Smooth muscle cell (in vitro differentiated cells): ENCODE measurements at regions not wholly inside any gene's neighbourhood (a gene's known extent, or its start where the extent isn't known, plus 50 kb on each side); places are given as distances from the start of the nearest gene placed in this dataset.

Source experiments
- DNase-seq: peaks from one replicate; lab custom pipeline; 2025; ENCODE audit not compliant: unreplicated experiment; lab: John Stamatoyannopoulos, UW
- H2AFZ ChIP-seq: fragments of 200-600 bp; sonication (generic); 2 replicates; pipeline ENCODE4 v1.6.0; 2016; ENCODE audit warnings: antibody characterized with exemption, low read depth, mild to moderate bottlenecking
- H3F3A ChIP-seq: fragments of 200-600 bp; sonication (generic); 2 replicates; pipeline ENCODE4 v1.6.0; 2017; ENCODE audit warnings: antibody characterized with exemption, low read depth
- H3K27ac ChIP-seq: fragments of 200-600 bp; sonication (generic); 2 replicates; pipeline ENCODE4 v1.5.1; 2016; ENCODE audit warnings: low read depth, mild to moderate bottlenecking
- H3K27me3 ChIP-seq: fragments of 200-600 bp; sonication (generic); 2 replicates; pipeline ENCODE4 v1.6.1; 2016; ENCODE audit warnings: low read depth, mild to moderate bottlenecking
- H3K36me3 ChIP-seq: fragments of 200-600 bp; sonication (generic); 2 replicates; pipeline ENCODE4 v1.5.1; 2016; ENCODE audit warnings: low read depth
- H3K4me1 ChIP-seq: fragments of 200-600 bp; sonication (generic); 2 replicates; pipeline ENCODE4 v1.5.1; 2016; ENCODE audit warnings: low read depth
- H3K4me2 ChIP-seq: fragments of 200-600 bp; sonication (generic); 2 replicates; pipeline ENCODE4 v1.6.0; 2016; ENCODE audit warnings: mild to moderate bottlenecking
- H3K4me3 ChIP-seq: fragments of 200-600 bp; sonication (generic); 2 replicates; pipeline ENCODE4 v1.5.1; 2016; ENCODE audit warnings: mild to moderate bottlenecking
- H3K79me2 ChIP-seq: fragments of 200-600 bp; sonication (generic); 2 replicates; pipeline ENCODE4 v1.6.0; 2016; ENCODE audit warnings: low read depth, mild to moderate bottlenecking
- H3K9ac ChIP-seq: fragments of 200-600 bp; sonication (generic); 2 replicates; pipeline ENCODE4 v1.6.0; 2016; ENCODE audit warnings: low read depth
- H3K9me3 ChIP-seq: fragments of 200-600 bp; sonication (generic); replicated peaks from 2 replicates; pipeline ENCODE4 v1.5.1; 2016; ENCODE audit warnings: low read depth
- H4K20me1 ChIP-seq: fragments of 200-600 bp; sonication (generic); 2 replicates; pipeline ENCODE4 v1.6.0; 2016; ENCODE audit warnings: low read depth
- CTCF ChIP-seq: fragments of 200-600 bp; sonication (generic); IDR thresholded peaks from 2 replicates; pipeline ENCODE4 v1.5.1; 2017; ENCODE audit warnings: borderline replicate concordance, mild to moderate bottlenecking, antibody characterized with exemption; ENCODE audit not compliant: insufficient read depth, poor library complexity, severe bottlenecking
- WGBS: methylation state at CpG from one replicate; pipeline ENCODE4 v1.1.7; 2016; ENCODE audit warnings: low lambda C conversion rate; 5-methylcytosine and 5-hydroxymethylcytosine counted together

- H3F3A ChIP-seq: no peaks in the 10 kb centered on the region
- no peak overlapping the region for H2AFZ ChIP-seq
- H3K9me3 ChIP-seq: no peaks in the 10 kb centered on the region
- no peak overlapping the region for H3K9ac ChIP-seq
- H3K4me2 ChIP-seq: no peak overlapping the region
- no peak for TF ChIP-seq CTCF
- 77% methylated on average over 6 of the region's 6 CpGs for WGBS
- no peaks in the 10 kb centered on the region for H3K27me3 ChIP-seq
- H3K79me2 ChIP-seq: no peaks in the 10 kb centered on the region
- no peak overlapping the region for H3K27ac ChIP-seq
- H4K20me1 ChIP-seq: no peaks in the 10 kb centered on the region
- H3K4me3 ChIP-seq: no peak overlapping the region
- no peaks in the 10 kb centered on the region for H3K4me1 ChIP-seq
- no peak for DNase-seq
- H3K36me3 ChIP-seq: no peaks in the 10 kb centered on the region
These were observed 736.1 kb downstream of the DOK5 start for GRCh38 chr20:55211481-55211880.

GRCh38 chr20:55205665-55206064 is 730.3 kb downstream of the DOK5 start:
- H3K79me2 ChIP-seq: no peaks in the 10 kb centered on the region
- no peaks in the 10 kb centered on the region for H3K4me1 ChIP-seq
- no peaks in the 10 kb centered on the region for H3K27me3 ChIP-seq
- H4K20me1 ChIP-seq: no peaks in the 10 kb centered on the region
- H3K9me3 ChIP-seq: no peaks in the 10 kb centered on the region
- H3K27ac ChIP-seq: no peak overlapping the region
- H3K36me3 ChIP-seq: no peaks in the 10 kb centered on the region
- no peak overlapping the region for H3K4me2 ChIP-seq
- no peak overlapping the region for H2AFZ ChIP-seq
- no peak for DNase-seq
- no peak overlapping the region for H3K9ac ChIP-seq
- TF ChIP-seq CTCF: no peak
- H3F3A ChIP-seq: no peaks in the 10 kb centered on the region
- no peak overlapping the region for H3K4me3 ChIP-seq

- Histone ChIP-seq H3K27me3 (no peaks in the 10 kb centered on the region), H3K27ac (no peak overlapping the region), H3K79me2 (no peaks in the 10 kb centered on the region), H3K9me3 (no peaks in the 10 kb centered on the region), H3K4me1 (no peaks in the 10 kb centered on the region), H3K4me2 (no peak overlapping the region), H3K36me3 (no peaks in the 10 kb centered on the region), H4K20me1 (no peaks in the 10 kb centered on the region), H2AFZ (no peak overlapping the region), H3F3A (no peaks in the 10 kb centered on the region), H3K4me3 (no peak overlapping the region), H3K9ac (no peak overlapping the region)
- WGBS: 76% methylated on average over 1 of the region's 1 CpG
- no peak for DNase-seq
- TF ChIP-seq CTCF: no peak
These were observed 724.9 kb downstream of the DOK5 start for GRCh38 chr20:55200317-55200716.

- no peak overlapping the region for H3K4me3 ChIP-seq
- no peaks in the 10 kb centered on the region for H3K9me3 ChIP-seq
- no peak overlapping the region for H3K27ac ChIP-seq
- TF ChIP-seq CTCF: no peak
- no peak overlapping the region for H3K9ac ChIP-seq
- no peak for DNase-seq
- no peaks in the 10 kb centered on the region for H4K20me1 ChIP-seq
- H3K4me1 ChIP-seq: no peaks in the 10 kb centered on the region
- no peaks in the 10 kb centered on the region for H3K27me3 ChIP-seq
- no peaks in the 10 kb centered on the region for H3F3A ChIP-seq
- H3K36me3 ChIP-seq: no peaks in the 10 kb centered on the region
- H2AFZ ChIP-seq: no peak overlapping the region
- no peak overlapping the region for H3K4me2 ChIP-seq
- WGBS: 61% methylated on average over 2 of the region's 2 CpGs
- no peaks in the 10 kb centered on the region for H3K79me2 ChIP-seq
These were observed 719.6 kb downstream of the DOK5 start for GRCh38 chr20:55194947-55195346.
